Epidermal melanocyte (primary cell): ENCODE measurements at regions not wholly inside any gene's neighbourhood (a gene's known extent, or its start where the extent isn't known, plus 50 kb on each side); places are given as distances from the start of the nearest gene placed in this dataset.

ENCODE experiments used
- DNase-seq: peaks from one replicate; pipeline ENCODE4 v3.0.0; 2011; ENCODE audit warnings: low spot score; ENCODE audit not compliant: insufficient read length

DNA sequence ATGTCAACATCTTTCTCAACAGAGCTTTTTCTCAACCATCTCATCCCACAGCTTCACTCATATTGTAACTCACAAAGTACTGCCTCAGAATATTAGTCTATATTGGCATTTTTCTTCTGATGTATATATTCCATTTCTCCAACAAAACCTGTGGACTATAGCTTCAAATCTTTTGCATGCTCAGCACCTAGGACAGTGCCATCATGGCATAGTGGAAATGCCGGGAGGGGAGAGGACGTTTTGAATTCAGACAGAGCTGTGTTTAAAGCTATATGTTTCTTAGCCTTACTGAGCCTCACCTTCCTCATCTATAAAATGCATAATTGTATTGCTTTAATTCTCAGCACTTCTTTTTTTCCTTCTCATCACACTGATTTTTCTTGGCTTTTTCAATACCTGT lies 452.6 kb downstream of the GALC start:
- no peak for DNase-seq

DNA sequence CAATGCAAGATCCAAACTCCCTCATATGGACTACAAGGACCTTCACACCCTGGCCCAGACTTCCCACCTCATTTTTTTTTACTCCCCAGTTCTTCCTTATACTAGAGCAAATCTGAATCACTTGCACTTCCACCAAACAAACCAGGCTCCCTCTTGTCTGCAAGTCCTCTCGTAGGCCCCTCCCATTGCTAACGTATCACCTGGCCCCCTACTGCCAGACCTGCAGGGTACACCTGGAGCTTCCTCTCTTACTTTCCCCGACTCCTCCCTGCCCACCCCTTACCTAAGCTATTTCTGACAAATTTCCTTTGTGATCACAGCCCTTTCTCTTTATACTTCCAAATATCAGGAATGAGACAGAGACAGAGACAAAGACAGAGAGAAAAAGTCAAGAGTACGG lies 463.9 kb downstream of the GALC start:
- DNase-seq = no peak

DNA sequence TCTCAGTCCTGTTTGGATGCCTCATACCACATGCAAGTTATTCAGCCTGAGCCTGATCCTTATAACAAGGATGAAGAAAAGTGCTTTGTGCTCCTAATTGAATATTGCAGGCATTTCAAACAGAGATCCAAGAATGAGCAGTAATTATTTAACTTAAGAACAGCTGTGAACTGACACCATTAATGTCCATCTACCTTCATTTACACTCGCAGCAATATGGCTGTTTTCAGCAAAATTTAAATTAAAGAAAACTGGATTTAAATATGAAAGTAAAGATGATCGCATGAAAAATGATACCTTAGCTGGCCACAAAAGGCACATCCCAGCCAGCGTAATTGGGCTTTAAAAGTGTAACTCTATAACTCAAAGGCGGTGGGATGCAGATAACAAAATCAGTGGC lies 466.3 kb downstream of the GALC start:
- no peak for DNase-seq

DNA sequence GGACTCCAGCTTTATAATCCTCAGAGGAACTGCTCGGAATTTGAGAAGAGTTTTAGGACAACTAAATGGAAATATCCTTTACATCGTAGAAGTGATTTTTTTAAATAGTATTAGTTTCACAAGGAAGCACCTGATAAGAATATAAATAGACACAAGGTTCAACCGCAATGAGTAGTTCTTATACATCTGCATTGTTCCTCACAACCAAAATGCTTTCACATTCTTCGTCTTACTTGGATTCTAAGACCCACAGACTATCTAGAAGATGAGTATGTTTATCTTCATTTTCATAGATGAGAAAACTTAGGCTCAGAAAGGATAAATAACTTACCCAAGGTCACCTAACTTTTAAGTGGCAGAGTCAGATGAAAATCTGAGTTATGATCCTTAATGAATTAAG lies 469.0 kb downstream of the GALC start:
- DNase-seq = no peak

DNA sequence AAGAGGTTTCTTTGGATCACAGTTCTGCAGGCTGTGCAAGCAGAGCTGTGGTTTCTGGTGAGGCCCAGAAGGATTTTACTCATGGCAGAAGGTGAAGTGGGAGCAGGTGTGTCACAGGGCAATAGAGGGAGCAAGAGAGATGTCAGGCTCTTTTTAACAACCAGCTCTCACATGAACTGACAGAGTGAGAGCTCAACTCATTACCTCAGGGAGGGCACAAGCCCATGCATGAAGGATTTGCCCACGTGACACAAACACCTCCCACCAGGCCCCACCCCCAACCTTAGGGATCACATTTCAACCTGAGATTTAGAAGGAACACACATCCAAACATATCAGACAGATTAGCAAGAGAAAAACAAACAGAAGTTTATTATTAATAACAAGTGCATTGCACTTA lies 470.4 kb downstream of the GALC start:
- DNase-seq = no peak

DNA sequence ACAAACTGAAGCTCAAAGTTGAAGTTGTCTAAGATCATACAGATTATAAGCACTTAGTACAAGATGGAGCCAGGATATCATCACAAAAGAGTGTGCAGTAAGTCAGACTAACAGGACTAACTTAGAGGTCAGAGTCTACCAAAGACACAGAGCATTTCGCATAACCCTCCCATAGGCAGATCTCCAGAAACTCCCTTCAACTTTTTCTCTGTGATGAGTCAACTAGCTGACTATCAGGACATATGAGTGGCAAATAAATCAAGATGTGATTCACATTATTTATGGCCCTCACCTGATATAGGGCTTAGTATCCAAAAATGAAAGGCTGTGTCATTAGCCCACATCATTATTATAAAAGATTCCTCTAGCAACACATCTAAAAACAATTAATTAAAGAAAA lies 484.6 kb downstream of the GALC start:
- DNase-seq = no peak

DNA sequence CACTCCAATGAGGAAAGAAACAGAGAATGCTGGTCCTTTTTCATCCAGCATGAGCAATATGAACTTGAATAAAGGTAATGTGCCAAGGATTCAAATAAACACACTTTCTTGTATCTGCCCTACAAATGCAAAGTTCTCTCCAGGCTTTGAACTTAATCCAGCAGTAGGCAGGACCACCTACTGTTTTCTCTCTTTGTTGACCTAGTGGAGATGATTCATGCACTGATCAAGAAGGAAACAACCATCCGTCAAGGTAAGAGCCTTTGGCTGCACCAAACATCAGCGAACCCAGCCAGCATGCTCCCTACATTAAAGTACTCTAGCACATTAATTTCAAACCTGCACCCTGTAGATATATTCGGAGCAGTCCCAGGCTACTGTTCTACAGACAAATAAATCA lies 489.3 kb downstream of the GALC start:
- no peak for DNase-seq

DNA sequence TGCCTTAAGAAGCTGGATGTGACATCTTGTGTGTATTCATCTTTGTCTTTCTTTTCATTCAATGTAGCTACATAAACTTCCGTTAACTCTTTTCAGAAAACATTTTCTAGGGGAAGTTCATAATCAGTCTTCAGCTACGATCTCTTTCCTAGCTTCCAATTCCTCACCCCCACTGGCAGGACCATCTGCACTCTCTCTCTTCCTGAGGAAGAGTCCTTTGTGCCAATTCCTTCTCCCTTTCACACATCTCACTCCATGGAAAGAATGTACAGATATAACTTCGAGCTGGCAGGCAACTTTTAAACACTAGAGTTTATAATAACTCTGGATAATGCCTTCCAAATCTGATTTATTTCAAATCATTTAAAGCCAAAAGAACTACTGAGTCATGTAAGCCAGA lies 495.7 kb downstream of the GALC start:
- no peak for DNase-seq

DNA sequence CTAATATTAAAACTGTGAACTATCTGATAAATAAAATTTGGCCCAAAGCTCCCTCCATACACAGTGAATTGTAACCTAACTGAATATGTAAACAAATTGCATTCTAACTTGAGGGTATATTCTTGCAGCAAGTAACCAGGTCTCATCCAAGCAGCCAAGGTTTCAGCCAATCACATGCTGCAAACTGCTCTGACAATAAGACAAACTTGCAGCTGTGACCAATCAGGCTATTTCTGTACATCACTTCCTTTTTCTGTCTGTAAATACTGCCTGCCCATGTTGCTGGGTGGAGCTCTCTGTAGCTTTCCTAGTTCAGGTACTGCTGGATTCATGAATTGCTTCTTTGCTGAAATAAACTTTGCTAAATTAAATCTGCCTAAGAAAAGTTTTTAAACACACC lies 499.0 kb downstream of the GALC start:
- no peak for DNase-seq

DNA sequence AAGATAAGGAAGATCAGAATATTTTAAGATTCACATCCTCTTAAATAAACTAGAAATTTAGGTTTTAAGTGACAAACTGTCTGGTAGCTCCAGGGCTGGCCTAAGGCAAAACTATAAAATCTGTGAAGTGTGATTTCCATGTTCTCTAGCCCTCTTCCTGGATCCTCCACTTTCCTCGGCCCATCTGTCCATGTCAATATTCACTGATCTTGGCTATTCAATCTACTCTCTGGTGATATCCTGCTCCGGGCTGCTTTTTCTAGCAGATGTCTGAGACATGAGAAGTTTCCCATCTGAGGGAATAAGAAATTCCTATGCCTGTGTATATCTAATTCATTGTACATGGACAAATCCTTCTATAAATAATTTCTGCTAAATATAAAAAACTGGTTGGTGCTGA lies 500.4 kb downstream of the GALC start:
- no peak for DNase-seq

DNA sequence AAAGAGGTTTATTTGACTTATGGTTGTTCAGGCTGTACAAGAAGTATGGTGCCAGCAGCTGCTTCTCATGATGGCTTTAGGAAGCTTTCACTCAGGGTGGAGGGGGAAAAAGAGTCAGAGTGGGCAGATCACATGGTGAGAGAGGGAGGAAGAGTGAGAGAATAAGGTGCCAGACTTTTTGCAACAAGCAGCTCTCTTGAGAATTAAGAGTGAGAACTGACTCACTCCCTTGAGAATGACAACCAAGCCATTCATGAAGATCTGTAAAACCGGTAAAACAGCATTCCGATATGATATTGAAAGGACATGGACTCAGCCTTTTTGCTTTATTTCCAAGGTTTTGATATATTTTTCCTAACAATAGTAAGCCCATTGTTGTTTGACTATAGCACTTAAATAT lies 501.2 kb downstream of the GALC start:
- DNase-seq = no peak

DNA sequence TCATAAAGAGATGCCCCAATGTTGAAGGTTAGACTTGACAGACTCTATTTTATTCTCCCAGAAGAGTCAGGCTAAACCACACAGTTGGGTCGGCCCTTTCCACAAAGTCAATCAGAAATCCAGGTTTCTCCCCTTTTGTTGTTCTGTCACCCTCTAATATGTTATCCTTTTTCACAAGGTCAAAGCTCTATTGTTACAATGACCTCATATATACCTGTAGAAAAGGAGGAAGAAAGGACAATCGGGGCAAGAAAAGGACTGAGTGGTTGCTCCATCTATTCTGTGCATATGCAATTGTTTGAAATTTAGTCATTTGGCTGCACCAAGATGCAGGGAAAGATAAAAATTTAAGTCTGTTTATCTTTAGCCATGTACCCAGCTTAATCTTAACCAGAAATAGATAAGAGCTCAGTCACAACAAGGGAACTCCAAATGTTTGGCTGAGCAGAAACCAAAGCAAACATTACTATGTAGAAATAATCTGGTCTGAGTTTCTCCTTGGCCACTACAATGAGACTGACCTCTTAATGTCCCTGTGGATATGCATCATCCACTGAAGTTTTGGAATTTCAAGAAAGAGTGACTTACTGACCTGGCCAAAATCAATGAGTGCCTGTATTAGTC lies 503.7 kb downstream of the GALC start:
- DNase-seq = no peak

DNA sequence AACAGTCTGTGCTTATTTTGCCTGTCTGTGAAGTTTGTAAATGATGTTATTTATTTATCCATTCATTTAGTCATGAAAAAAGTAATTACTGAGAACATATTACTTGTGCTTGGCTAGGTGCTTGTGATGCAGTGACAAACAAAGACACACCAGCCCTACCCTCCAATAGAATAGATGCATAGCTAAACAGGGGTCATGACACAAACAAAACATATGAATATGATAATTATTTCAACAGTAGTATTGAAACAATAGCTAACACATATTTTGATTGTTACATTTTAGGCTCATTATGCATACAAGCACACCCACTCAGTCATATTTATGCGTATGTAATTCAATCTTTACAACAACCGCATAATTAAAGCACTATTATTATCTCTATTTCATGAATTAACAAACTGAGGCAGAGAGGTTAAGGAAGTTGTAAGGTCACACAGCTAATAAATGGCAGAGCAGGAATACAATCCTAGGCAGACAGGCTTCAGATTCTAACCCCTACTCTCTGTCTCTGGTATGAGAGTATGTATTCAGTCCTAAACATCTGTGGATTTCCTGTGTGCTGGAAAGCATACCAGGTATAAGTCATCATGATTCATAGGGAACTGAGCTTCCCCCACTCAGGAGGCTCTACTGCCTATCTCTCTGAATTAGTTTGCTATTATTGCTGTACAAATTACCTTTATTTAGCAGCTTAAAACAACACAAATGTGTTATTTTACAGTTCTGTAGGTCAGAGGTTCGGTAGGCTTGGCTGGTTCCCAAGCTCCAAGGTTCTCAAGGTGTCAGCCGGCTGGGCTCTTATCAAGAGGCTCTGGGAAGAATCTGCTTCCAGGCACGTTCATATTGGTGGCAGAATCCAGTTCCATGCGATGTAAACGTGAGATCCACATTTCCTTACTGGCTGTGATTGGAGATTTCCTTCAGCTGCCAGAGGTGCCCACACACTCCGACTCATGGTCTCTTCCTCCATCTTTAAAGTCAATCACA lies 509.4 kb downstream of the GALC start:
- DNase-seq = no peak

DNA sequence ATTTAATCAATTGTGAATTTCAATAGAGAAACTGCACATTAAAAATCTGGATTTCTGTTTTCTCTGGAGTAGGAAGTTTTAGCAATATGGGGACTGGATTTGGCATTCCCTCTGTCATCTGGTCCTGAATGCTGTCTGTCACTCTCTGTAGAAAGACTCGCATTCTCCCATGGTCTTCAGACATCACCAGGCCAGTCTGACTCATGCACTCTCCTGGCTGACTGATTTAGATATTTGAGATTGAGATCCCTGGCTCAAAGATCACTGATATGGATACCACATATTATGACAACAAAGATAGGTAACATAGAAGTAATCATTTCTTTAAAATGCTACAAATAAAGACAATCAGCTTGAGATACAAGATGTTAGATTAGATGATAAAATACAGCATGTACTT lies 524.5 kb downstream of the GALC start:
- DNase-seq = no peak

DNA sequence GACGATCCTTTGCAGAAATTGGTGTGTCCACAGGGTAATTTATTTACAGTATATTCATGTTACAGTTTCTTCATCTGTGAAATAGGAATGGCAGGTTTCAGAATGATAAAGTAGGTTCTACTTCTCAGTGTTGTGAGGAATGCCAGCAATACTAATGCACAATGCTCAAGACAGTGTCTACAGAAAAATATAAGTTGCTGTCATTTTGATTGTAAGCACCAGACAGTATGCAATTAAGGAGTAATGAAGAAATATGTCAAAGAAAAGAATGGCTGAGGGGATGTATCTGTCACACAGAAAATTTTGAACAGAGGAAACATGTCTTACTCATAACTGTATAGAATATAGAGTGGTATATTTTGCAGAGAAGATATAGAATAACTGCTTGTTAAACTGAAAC lies 525.4 kb downstream of the GALC start:
- DNase-seq = no peak

DNA sequence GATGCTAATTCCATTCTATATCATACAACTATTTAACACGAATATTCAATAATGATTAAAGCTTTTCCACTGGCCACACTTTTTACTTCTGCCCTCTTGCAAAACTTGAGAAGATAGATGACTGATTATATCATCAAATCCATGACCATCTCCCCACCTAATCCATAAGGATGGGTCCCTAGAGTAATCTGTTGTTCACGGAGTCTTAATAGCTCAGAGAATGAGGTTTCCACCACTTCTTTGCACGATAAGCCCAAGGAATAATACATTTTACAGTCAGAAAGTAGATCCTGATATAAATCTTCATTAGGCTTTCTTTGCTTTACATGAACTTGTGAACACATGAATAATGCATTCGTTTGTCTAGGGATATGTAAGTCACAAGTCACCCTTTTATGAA lies 527.2 kb downstream of the GALC start:
- DNase-seq = no peak

DNA sequence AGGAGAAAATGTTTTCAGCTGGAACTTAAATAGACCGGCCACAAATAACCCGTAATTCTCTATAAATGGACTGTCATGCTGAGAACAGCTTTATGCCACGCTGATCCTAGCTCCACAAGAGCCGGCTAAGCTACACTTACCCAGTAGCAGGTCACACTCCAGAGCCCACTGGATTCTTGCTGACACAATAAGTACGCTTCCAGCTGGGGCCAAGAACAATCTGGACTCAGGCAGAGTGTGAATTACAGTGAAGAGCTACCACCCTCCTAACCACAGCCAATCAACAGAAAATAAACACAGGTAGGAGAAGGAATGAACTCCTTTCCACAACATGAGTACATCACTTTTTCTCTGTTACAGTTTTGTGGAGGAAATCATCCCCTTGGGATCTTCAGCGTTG lies 531.3 kb downstream of the GALC start:
- no peak for DNase-seq

DNA sequence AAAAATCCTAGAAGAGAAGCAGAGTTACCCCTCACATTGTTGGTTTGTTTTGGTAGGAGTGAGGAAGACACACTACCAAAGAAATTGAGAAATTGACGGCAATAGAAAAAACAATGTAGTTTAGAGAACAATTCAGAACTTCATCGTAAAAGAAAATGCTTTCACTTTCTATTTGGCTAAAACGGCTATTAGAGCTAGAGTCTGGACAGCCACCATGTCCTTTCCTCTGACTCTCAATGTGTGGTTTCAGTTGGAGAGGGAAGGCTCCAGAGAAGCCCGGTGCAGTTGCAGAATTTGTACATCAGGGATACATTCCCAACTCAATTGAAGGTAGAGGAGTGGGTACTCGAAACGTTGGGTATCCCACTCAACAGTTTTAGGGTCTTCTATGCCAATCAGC lies 535.3 kb downstream of the GALC start:
- no peak for DNase-seq

DNA sequence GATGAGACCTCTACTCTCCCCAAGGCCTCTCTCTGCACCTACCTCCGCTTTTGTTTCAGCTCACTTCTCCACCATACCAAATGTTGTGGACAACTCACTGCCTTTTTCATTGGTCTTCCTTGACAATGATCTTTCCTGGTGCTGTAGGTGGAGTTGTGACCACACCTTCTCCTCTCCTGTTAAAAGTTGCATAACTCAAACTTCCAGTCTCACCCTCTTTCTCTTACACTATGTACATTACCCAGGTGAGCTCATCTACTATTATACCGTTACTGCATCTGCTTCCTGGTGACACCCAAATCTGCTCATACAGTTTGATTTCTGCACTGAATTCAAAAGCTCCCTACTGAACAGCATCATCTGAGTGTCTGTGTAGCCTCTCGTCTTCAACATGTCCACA lies 542.8 kb downstream of the GALC start:
- DNase-seq = no peak

DNA sequence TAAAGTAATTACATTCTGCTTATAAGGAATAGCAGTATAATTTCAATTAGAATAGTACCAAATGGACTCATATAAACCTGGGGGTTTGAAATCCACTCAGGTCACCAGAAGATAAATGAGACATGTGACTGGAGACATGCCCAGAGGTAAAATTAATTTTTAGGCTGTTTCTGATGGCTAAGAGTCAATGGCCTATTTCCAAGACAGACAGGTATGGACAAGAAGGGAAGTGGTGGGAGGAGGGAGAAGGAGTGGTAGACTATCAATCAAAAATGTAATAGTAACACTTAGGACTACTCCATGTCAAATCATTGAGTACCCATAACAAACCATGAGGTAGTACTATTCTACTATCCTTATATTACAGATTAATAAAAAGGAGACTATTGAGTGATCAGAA lies 544.0 kb downstream of the GALC start:
- DNase-seq = no peak

DNA sequence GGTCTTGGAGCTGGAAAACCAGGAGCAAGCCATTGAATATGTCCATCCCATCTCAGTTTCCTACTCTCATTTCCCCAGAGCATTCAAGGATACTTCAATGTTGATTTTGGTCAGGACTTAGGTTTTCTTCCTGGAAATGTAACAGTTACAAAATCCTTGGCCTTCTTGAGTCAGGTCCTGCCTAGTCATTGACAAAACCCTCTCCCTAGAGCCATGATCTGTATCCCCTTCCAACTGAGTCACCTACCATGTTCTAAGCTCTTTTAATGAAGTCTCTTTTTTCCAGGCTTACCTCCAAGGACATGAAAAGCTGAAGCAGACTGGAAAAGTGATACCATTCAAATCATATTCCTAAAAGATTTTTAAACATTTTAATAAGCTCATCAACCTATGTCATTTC lies 549.2 kb downstream of the GALC start:
- DNase-seq = no peak

DNA sequence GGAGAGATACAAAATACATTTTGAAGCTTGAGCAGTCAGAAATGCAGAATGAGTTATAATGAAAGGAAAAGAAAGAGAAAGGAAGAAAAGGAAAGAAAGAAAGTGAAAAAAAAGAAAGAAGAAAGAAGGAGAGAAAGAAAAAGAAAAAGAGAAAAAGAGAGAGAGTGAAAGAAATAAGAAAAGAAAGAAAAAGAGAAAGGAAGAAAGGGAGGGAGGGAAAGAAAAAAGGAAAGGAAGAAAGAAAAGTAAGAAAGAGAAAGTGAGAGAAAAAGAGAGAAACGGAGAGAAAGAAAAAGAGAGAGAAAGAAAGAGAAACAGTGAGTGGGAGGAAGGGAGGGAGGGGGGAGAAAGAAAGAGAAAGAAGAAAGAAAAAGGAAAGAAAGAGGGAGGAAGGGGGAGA lies 549.9 kb downstream of the GALC start:
- DNase-seq = no peak

DNA sequence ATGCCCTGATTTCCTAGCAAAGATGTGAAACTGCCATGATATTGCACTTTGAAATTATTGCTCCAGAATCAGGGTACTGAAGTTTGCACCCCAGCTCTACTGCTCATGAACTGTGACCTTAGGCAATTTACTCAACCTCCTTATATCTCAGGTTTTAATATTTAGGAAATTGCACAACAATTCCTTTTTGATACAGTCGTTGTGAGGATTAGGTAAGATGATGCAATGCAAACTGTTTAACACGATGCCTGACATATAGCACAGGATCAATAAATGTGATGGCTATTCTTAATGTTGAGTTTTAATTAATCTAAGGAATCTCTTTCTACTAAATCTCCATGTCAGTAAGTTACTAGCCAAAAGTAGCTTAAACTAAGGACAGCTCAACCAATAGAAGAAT lies 555.8 kb downstream of the GALC start:
- DNase-seq = no peak
